ENCODE measurements at regions not wholly inside any gene's neighbourhood (a gene's known extent, or its start where the extent isn't known, plus 50 kb on each side); places are given as distances from the start of the nearest gene placed in this dataset.

DNA sequence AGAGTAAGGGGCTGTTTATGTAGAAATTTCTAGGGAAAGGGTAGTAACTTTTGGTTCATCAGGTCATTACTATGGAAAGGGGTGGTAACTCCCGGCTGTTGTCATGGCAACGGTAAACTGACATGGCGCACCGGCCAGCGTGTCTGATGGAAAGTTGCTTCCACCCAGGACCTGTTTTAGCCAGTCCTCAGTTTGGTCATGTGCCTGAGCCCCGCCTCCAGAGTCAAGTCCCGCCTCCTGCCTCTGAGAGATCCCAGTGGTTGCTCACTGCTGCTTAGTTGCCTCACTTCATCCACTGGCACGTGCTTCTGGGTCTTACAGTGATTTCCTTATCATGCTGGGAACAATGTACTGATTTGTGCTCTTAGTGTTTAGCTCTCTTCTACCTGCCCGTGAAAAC lies 455.2 kb upstream of the ZNF507 start:
- dilution Hi-C loops (cut with HindIII; ENCODE audit: low sequenced_read_pairs, unreplicated experiment) = no loop called here
- Histone ChIP-seq H2BK15ac (ENCODE audit: low read depth, low read length) (no peak overlapping the region), H3K18ac (ENCODE audit: low read depth, low read length) (no peak overlapping the region), H3K4me1 (ENCODE audit: control insufficient read depth, insufficient read depth, low read length) (no peaks in the 10 kb centered on the region), H2BK5ac (ENCODE audit: low read depth, low read length, poor library complexity, severe bottlenecking) (no peak overlapping the region), H3K9me1 (ENCODE audit: insufficient read depth, low read length) (no peaks in the 10 kb centered on the region), H3K27ac (ENCODE audit: insufficient read depth, low read length) (no peak overlapping the region), H2BK120ac (ENCODE audit: low read depth, low read length) (no peak overlapping the region), H3K9ac (ENCODE audit: low read depth, low read length) (no peak overlapping the region), H3K4ac (ENCODE audit: low read depth, low read length) (no peak overlapping the region), H3K56ac (ENCODE audit: extremely low read depth, insufficient read depth, low read length) (no peak overlapping the region), H2AFZ (replicated peaks; ENCODE audit: low read length, poor library complexity) (no peak overlapping the region), H3K23ac (ENCODE audit: low read depth, low read length) (no peak overlapping the region), H3K36me3 (ENCODE audit: control insufficient read depth, insufficient read depth, low read length) (no peaks in the 10 kb centered on the region), H3K79me1 (ENCODE audit: low read depth in 1 of 2, low read length in 2 of 2) (no peaks in the 10 kb centered on the region), H4K20me1 (ENCODE audit: insufficient read depth, low read length) (no peaks in the 10 kb centered on the region), H3K4me3 (ENCODE audit: insufficient read depth, low read depth, low read length) (no peak overlapping the region), H4K5ac (ENCODE audit: low read depth, low read length) (no peak overlapping the region), H4K91ac (ENCODE audit: insufficient read depth, low read depth, low read length) (no peak overlapping the region), H3K27me3 (ENCODE audit: control insufficient read depth, insufficient read depth, low read length) (no peaks in the 10 kb centered on the region), H2BK20ac (ENCODE audit: low read depth, low read length) (no peak overlapping the region), H3K4me2 (ENCODE audit: low read depth, low read length) (no peak overlapping the region), H3K9me3 (ENCODE audit: control insufficient read depth, insufficient read depth, low read length) (peaks cover 14% of the 10 kb centered on the region), H2AK5ac (ENCODE audit: low read depth, low read length) (no peak overlapping the region), H2AK9ac (replicated peaks; ENCODE audit: low read depth, low read length, poor library complexity) (no peak overlapping the region), H4K8ac (ENCODE audit: low read depth in 2 of 2, low read length in 2 of 2) (no peak overlapping the region), H3K14ac (replicated peaks; ENCODE audit: low read depth, low read length) (no peak overlapping the region)
- POLR2A ChIA-PET (ENCODE audit: unreplicated experiment) = no interaction called here
- WGBS, 2 experiments (ENCODE audit: extremely low coverage in 2 of 2, insufficient read length in 1 of 2) = no CpG with 5 or more reads among the region's 9 CpGs
- ATAC-seq (ENCODE audit: low read depth) (no peak), DNase-seq (no peak)
- intact Hi-C loops (cut with micrococcal nuclease) = no loop called here
- TF ChIP-seq RAD21 (IDR thresholded peaks at IDR 0.05; ENCODE audit: low read length) (no peak), FOS (IDR thresholded peaks at IDR 0.05; ENCODE audit: low read depth, low read length) (no peak), MAZ (IDR thresholded peaks at IDR 0.05; ENCODE audit: borderline replicate concordance, low read depth, low read length) (no peak), POLR2A (IDR thresholded peaks at IDR 0.05; ENCODE audit: low read depth, low read length) (no peak), MAFK (IDR thresholded peaks at IDR 0.05; ENCODE audit: low read depth, low read length) (no peak), SMC3 (IDR thresholded peaks at IDR 0.05; ENCODE audit: low read depth, low read length) (no peak), CHD1 (IDR thresholded peaks at IDR 0.05; ENCODE audit: low read depth, low read length) (no peak), RFX5 (IDR thresholded peaks at IDR 0.05; ENCODE audit: low read depth, low read length) (no peak), NFE2L2 (IDR thresholded peaks at IDR 0.05; ENCODE audit: low read depth, low read length) (no peak), BHLHE40 (IDR thresholded peaks at IDR 0.05; ENCODE audit: low read depth, low read length) (no peak), MXI1 (IDR thresholded peaks at IDR 0.05; ENCODE audit: borderline replicate concordance, low read depth, low read length) (no peak), CEBPB (IDR thresholded peaks at IDR 0.05; ENCODE audit: low read depth, low read length) (no peak), RCOR1 (IDR thresholded peaks at IDR 0.05; ENCODE audit: insufficient replicate concordance, low read length) (no peak)
- TF ChIP-seq, protein P1, sequence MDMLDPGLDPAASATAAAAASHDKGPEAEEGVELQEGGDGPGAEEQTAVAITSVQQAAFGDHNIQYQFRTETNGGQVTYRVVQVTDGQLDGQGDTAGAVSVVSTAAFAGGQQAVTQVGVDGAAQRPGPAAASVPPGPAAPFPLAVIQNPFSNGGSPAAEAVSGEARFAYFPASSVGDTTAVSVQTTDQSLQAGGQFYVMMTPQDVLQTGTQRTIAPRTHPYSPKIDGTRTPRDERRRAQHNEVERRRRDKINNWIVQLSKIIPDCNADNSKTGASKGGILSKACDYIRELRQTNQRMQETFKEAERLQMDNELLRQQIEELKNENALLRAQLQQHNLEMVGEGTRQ (IDR thresholded peaks at IDR 0.05; ENCODE audit: low read depth, low read length) = no peak
- TF ChIP-seq, protein P2, sequence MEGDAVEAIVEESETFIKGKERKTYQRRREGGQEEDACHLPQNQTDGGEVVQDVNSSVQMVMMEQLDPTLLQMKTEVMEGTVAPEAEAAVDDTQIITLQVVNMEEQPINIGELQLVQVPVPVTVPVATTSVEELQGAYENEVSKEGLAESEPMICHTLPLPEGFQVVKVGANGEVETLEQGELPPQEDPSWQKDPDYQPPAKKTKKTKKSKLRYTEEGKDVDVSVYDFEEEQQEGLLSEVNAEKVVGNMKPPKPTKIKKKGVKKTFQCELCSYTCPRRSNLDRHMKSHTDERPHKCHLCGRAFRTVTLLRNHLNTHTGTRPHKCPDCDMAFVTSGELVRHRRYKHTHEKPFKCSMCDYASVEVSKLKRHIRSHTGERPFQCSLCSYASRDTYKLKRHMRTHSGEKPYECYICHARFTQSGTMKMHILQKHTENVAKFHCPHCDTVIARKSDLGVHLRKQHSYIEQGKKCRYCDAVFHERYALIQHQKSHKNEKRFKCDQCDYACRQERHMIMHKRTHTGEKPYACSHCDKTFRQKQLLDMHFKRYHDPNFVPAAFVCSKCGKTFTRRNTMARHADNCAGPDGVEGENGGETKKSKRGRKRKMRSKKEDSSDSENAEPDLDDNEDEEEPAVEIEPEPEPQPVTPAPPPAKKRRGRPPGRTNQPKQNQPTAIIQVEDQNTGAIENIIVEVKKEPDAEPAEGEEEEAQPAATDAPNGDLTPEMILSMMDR (conservative IDR thresholded peaks at IDR 0.05; ENCODE audit: low read depth, low read length) = no peak
- TF ChIP-seq, protein P3, sequence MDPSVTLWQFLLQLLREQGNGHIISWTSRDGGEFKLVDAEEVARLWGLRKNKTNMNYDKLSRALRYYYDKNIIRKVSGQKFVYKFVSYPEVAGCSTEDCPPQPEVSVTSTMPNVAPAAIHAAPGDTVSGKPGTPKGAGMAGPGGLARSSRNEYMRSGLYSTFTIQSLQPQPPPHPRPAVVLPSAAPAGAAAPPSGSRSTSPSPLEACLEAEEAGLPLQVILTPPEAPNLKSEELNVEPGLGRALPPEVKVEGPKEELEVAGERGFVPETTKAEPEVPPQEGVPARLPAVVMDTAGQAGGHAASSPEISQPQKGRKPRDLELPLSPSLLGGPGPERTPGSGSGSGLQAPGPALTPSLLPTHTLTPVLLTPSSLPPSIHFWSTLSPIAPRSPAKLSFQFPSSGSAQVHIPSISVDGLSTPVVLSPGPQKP (IDR thresholded peaks at IDR 0.05; ENCODE audit: borderline replicate concordance, low read depth, low read length) = no peak
- in situ Hi-C loops (cut with MboI; ENCODE audit: low sequenced_read_pairs) = no loop called here
- CTCF ChIA-PET = no interaction called here
- BruUV-seq (replicated peaks) = no TSS peak

All from IMR-90 (cell line).